CD8-positive, alpha-beta memory T cell (primary cell): ENCODE measurements at regions not wholly inside any gene's neighbourhood (a gene's known extent, or its start where the extent isn't known, plus 50 kb on each side); places are given as distances from the start of the nearest gene placed in this dataset.
"Not testable (repeated sequence)": the region's sequence is repeated elsewhere in the genome, so short reads cannot be mapped to it uniquely, and the experiment has no call there.

Experiments used
- CTCF ChIA-PET: fragments of 350-600 bp; sonication (Branson Sonifier 250); formaldehyde crosslinking; loops from one replicate; lab custom pipeline; 2021; ENCODE audit warnings: antibody characterized with exemption; lab: Charles Lee
- POLR2A ChIA-PET: fragments of 350-600 bp; sonication (Branson Sonifier 250); formaldehyde crosslinking; loops from one replicate; lab custom pipeline; 2021; ENCODE audit warnings: antibody characterized with exemption; lab: Charles Lee
- DNase-seq, 5 donors: peaks; one replicate each; pipeline versions ENCODE4 v3.0.0 to v3.0.0-alpha.2; 2020 to 2022; ENCODE audit warnings: mixed read lengths in 1 of 5
- H3K27ac ChIP-seq: one replicate; pipeline ENCODE4 v1.7.0; 2013; ENCODE audit warnings: low read depth, mild to moderate bottlenecking, low read length, moderate library complexity
- H3K27me3 ChIP-seq: 2 replicates; pipeline ENCODE4 v1.7.0; 2013; ENCODE audit warnings: low read length, mild to moderate bottlenecking; ENCODE audit not compliant: insufficient read depth, poor library complexity, severe bottlenecking
- H3K36me3 ChIP-seq: 2 replicates; pipeline ENCODE4 v1.7.0; 2013; ENCODE audit warnings: mild to moderate bottlenecking, low read length, moderate library complexity; ENCODE audit not compliant: insufficient read depth
- H3K4me1 ChIP-seq: 2 replicates; pipeline ENCODE4 v1.7.0; 2013; ENCODE audit warnings: mild to moderate bottlenecking, low read length, moderate library complexity; ENCODE audit not compliant: insufficient read depth
- H3K4me3 ChIP-seq: 2 replicates; pipeline ENCODE4 v1.7.0; 2013; ENCODE audit warnings: mild to moderate bottlenecking, low read length
- H3K9me3 ChIP-seq: 2 replicates; pipeline ENCODE4 v1.7.0; 2013; ENCODE audit warnings: mild to moderate bottlenecking, low read length
- H3K27ac Mint-ChIP-seq, 8 donors: one replicate each; pipeline ENCODE4 v1.8.0; 2020 to 2021; ENCODE audit warnings: mixed read lengths in 8 of 8, mild to moderate bottlenecking in 6 of 8, inconsistent platforms in 3 of 8, moderate library complexity in 3 of 8
- H3K27me3 Mint-ChIP-seq, 2 donors: one replicate each; pipeline ENCODE4 v1.8.0; 2020 to 2021; ENCODE audit warnings: mixed read lengths in 2 of 2, mild to moderate bottlenecking in 1 of 2, moderate library complexity in 1 of 2
- H3K36me3 Mint-ChIP-seq, 3 donors: one replicate each; pipeline ENCODE4 v1.8.0; 2020 to 2021; ENCODE audit warnings: mixed read lengths in 3 of 3, inconsistent platforms in 1 of 3, mild to moderate bottlenecking in 1 of 3
- H3K4me1 Mint-ChIP-seq, 3 donors: one replicate each; pipeline ENCODE4 v1.8.0; 2020 to 2021; ENCODE audit warnings: mixed read lengths in 3 of 3, inconsistent platforms in 1 of 3, mild to moderate bottlenecking in 1 of 3
- H3K4me3 Mint-ChIP-seq, 7 donors: one replicate each; pipeline ENCODE4 v1.8.0; 2020 to 2021; ENCODE audit warnings: mixed read lengths in 7 of 7, mild to moderate bottlenecking in 6 of 7, moderate library complexity in 4 of 7, inconsistent platforms in 2 of 7
- H3K9me3 Mint-ChIP-seq, 5 donors: one replicate each; pipeline ENCODE4 v1.8.0; 2020 to 2022; ENCODE audit warnings: mixed read lengths in 5 of 5, mild to moderate bottlenecking in 3 of 5, moderate library complexity in 2 of 5, inconsistent platforms in 1 of 5

GRCh38 chr1:83332308-83332707 lies 666.6 kb downstream of the TTLL7 start:
- H3K36me3 ChIP-seq, H3K36me3 Mint-ChIP-seq, H3K27ac Mint-ChIP-seq, H3K27me3 Mint-ChIP-seq, H3K9me3 ChIP-seq, H3K27ac ChIP-seq, H3K9me3 Mint-ChIP-seq, CTCF ChIA-PET, POLR2A ChIA-PET, H3K4me3 Mint-ChIP-seq, H3K4me1 Mint-ChIP-seq, H3K4me3 ChIP-seq, H3K27me3 ChIP-seq, DNase-seq, H3K4me1 ChIP-seq: not testable (repeated sequence)

- Mint-ChIP-seq H3K27me3 (no peaks in the 10 kb centered on the region), H3K4me1 (no peaks in the 10 kb centered on the region), H3K9me3 (peaks cover 0 to 9% (median 2%) of the 10 kb centered on the region in 5 donors), H3K27ac (no peak overlapping the region), H3K36me3 (no peaks in the 10 kb centered on the region), H3K4me3 (no peak overlapping the region)
- Histone ChIP-seq H3K4me1 (no peaks in the 10 kb centered on the region), H3K27me3 (no peaks in the 10 kb centered on the region), H3K4me3 (no peak overlapping the region), H3K36me3 (no peaks in the 10 kb centered on the region), H3K9me3 (no peaks in the 10 kb centered on the region), H3K27ac (no peak overlapping the region)
- POLR2A ChIA-PET = no interaction called here
- DNase-seq = no peak
- CTCF ChIA-PET = no interaction called here
Observed at GRCh38 chr1:83318366-83318765, 680.6 kb downstream of the TTLL7 start.

GRCh38 chr1:83315446-83315845 lies 683.5 kb downstream of the TTLL7 start:
- H3K9me3 Mint-ChIP-seq, H3K36me3 Mint-ChIP-seq, H3K9me3 ChIP-seq, H3K4me3 ChIP-seq, H3K27ac ChIP-seq, POLR2A ChIA-PET, H3K27me3 ChIP-seq, DNase-seq, H3K4me3 Mint-ChIP-seq, H3K36me3 ChIP-seq, CTCF ChIA-PET, H3K27me3 Mint-ChIP-seq, H3K4me1 Mint-ChIP-seq, H3K4me1 ChIP-seq: not testable (repeated sequence)
- H3K27ac Mint-ChIP-seq = peak overlapping the region in 1 of 8 donors; percentile 64

- H3K27me3 Mint-ChIP-seq, POLR2A ChIA-PET, H3K4me1 Mint-ChIP-seq, DNase-seq, H3K27ac Mint-ChIP-seq, H3K4me3 Mint-ChIP-seq, H3K36me3 ChIP-seq, H3K36me3 Mint-ChIP-seq, H3K27me3 ChIP-seq, H3K9me3 ChIP-seq, H3K9me3 Mint-ChIP-seq, H3K4me1 ChIP-seq, CTCF ChIA-PET, H3K4me3 ChIP-seq, H3K27ac ChIP-seq: not testable (repeated sequence)
Observed at GRCh38 chr1:83310161-83310560, 688.8 kb downstream of the TTLL7 start.

GRCh38 chr1:83309035-83309434 lies 689.9 kb downstream of the TTLL7 start:
- H3K36me3 Mint-ChIP-seq, H3K4me3 Mint-ChIP-seq, H3K36me3 ChIP-seq, DNase-seq, H3K4me3 ChIP-seq, POLR2A ChIA-PET, H3K27ac ChIP-seq, H3K4me1 Mint-ChIP-seq, CTCF ChIA-PET, H3K27ac Mint-ChIP-seq, H3K27me3 Mint-ChIP-seq, H3K4me1 ChIP-seq, H3K27me3 ChIP-seq, H3K9me3 Mint-ChIP-seq, H3K9me3 ChIP-seq: not testable (repeated sequence)

GRCh38 chr1:83306811-83307210 lies 692.1 kb downstream of the TTLL7 start:
- H3K27me3 Mint-ChIP-seq, H3K9me3 ChIP-seq, DNase-seq, H3K4me1 Mint-ChIP-seq, H3K27ac Mint-ChIP-seq, CTCF ChIA-PET, H3K4me3 ChIP-seq, H3K27ac ChIP-seq, H3K4me3 Mint-ChIP-seq, H3K27me3 ChIP-seq, H3K36me3 ChIP-seq, H3K4me1 ChIP-seq, POLR2A ChIA-PET, H3K36me3 Mint-ChIP-seq: not testable (repeated sequence)
- H3K9me3 Mint-ChIP-seq = peaks cover 5 to 13% (median 6%) of the 10 kb centered on the region in 5 donors

GRCh38 chr1:83295594-83295993 lies 703.3 kb downstream of the TTLL7 start:
- H3K9me3 ChIP-seq, H3K4me3 Mint-ChIP-seq, H3K36me3 Mint-ChIP-seq, CTCF ChIA-PET, H3K4me1 Mint-ChIP-seq, DNase-seq, H3K4me1 ChIP-seq, POLR2A ChIA-PET, H3K27ac Mint-ChIP-seq, H3K36me3 ChIP-seq, H3K27me3 ChIP-seq, H3K4me3 ChIP-seq, H3K27ac ChIP-seq, H3K27me3 Mint-ChIP-seq: not testable (repeated sequence)
- peaks cover 3 to 18% (median 10%) of the 10 kb centered on the region in 5 donors for H3K9me3 Mint-ChIP-seq

GRCh38 chr1:83287391-83287790 lies 711.5 kb downstream of the TTLL7 start:
- H3K9me3 Mint-ChIP-seq, H3K4me3 ChIP-seq, H3K4me1 ChIP-seq, H3K9me3 ChIP-seq, POLR2A ChIA-PET, H3K4me1 Mint-ChIP-seq, H3K27me3 Mint-ChIP-seq, CTCF ChIA-PET, H3K36me3 Mint-ChIP-seq, H3K4me3 Mint-ChIP-seq, DNase-seq, H3K36me3 ChIP-seq, H3K27ac Mint-ChIP-seq, H3K27ac ChIP-seq, H3K27me3 ChIP-seq: not testable (repeated sequence)

- CTCF ChIA-PET, H3K27me3 Mint-ChIP-seq, H3K27ac ChIP-seq, H3K36me3 Mint-ChIP-seq, DNase-seq, POLR2A ChIA-PET, H3K9me3 ChIP-seq, H3K27ac Mint-ChIP-seq, H3K36me3 ChIP-seq, H3K4me1 ChIP-seq, H3K4me3 ChIP-seq, H3K4me3 Mint-ChIP-seq, H3K9me3 Mint-ChIP-seq, H3K27me3 ChIP-seq, H3K4me1 Mint-ChIP-seq: not testable (repeated sequence)
Observed at GRCh38 chr1:83274656-83275055, 724.3 kb downstream of the TTLL7 start.
